CD4-positive, alpha-beta memory T cell (primary cell): ENCODE measurements at regions not wholly inside any gene's neighbourhood (a gene's known extent, or its start where the extent isn't known, plus 50 kb on each side); places are given as distances from the start of the nearest gene placed in this dataset.
"Not testable (repeated sequence)": the region's sequence is repeated elsewhere in the genome, so short reads cannot be mapped to it uniquely, and the experiment has no call there.

ENCODE experiments used
- CTCF ChIA-PET: fragments of 350-600 bp; sonication (Branson Sonifier 250); formaldehyde crosslinking; loops from one replicate; lab custom pipeline; 2021; ENCODE audit warnings: inconsistent platforms; ENCODE audit not compliant: partially characterized antibody; lab: Charles Lee
- POLR2A ChIA-PET: fragments of 350-600 bp; sonication (Branson Sonifier 250); formaldehyde crosslinking; loops from one replicate; lab custom pipeline; 2021; ENCODE audit not compliant: partially characterized antibody; lab: Charles Lee
- DNase-seq, 5 donors: peaks; one replicate each; pipeline versions ENCODE4 v3.0.0 to v3.0.0-alpha.2; 2020 to 2022; ENCODE audit warnings: mixed read lengths in 1 of 5
- H3K27ac ChIP-seq: one replicate; pipeline ENCODE4 v1.7.0; 2013; ENCODE audit warnings: low read depth, low read length
- H3K27me3 ChIP-seq: 2 replicates; pipeline ENCODE4 v1.7.0; 2013; ENCODE audit warnings: mild to moderate bottlenecking, low read length, moderate library complexity; ENCODE audit not compliant: insufficient read depth
- H3K36me3 ChIP-seq: 2 replicates; pipeline ENCODE4 v1.7.0; 2013; ENCODE audit warnings: mild to moderate bottlenecking, low read length, moderate library complexity; ENCODE audit not compliant: insufficient read depth
- H3K4me1 ChIP-seq: 2 replicates; pipeline ENCODE4 v1.7.0; 2013; ENCODE audit warnings: mild to moderate bottlenecking, low read length, moderate library complexity; ENCODE audit not compliant: insufficient read depth
- H3K4me3 ChIP-seq, 2 donors: one replicate each; pipeline ENCODE4 v1.7.0; 2013; ENCODE audit warnings: low read length in 2 of 2, mild to moderate bottlenecking in 1 of 2
- H3K9me3 ChIP-seq, 2 donors: one replicate each; pipeline ENCODE4 v1.7.0; 2013; ENCODE audit warnings: low read length in 2 of 2, control low read depth in 1 of 2; ENCODE audit not compliant: control insufficient read depth in 1 of 2
- H3K27ac Mint-ChIP-seq, 7 donors: one replicate each; pipeline ENCODE4 v1.8.0; 2020 to 2021; ENCODE audit warnings: mixed read lengths in 7 of 7, mild to moderate bottlenecking in 6 of 7, inconsistent platforms in 3 of 7, moderate library complexity in 3 of 7
- H3K27me3 Mint-ChIP-seq, 2 donors: one replicate each; pipeline ENCODE4 v1.8.0; 2020 to 2021; ENCODE audit warnings: mixed read lengths in 2 of 2
- H3K36me3 Mint-ChIP-seq, 2 donors: one replicate each; pipeline ENCODE4 v1.8.0; 2020 to 2021; ENCODE audit warnings: mixed read lengths in 2 of 2, inconsistent platforms in 1 of 2, mild to moderate bottlenecking in 1 of 2
- H3K4me1 Mint-ChIP-seq, 4 donors: one replicate each; pipeline ENCODE4 v1.8.0; 2020 to 2021; ENCODE audit warnings: mixed read lengths in 4 of 4, mild to moderate bottlenecking in 1 of 4
- H3K4me3 Mint-ChIP-seq, 8 donors: one replicate each; pipeline ENCODE4 v1.8.0; 2020 to 2021; ENCODE audit warnings: mixed read lengths in 8 of 8, mild to moderate bottlenecking in 7 of 8, moderate library complexity in 6 of 8, inconsistent platforms in 3 of 8
- H3K9me3 Mint-ChIP-seq, 8 donors: one replicate each; pipeline ENCODE4 v1.8.0; 2020 to 2021; ENCODE audit warnings: mixed read lengths in 8 of 8, mild to moderate bottlenecking in 5 of 8, inconsistent platforms in 3 of 8, moderate library complexity in 1 of 8
- intact Hi-C: fragments of 100-400 bp; cut with micrococcal nuclease; formaldehyde crosslinking; loops from one replicate; pipeline ENCODE4 v1.15.1; 2023

- DNase-seq = no peak
- ChIA-PET POLR2A (no interaction called here), CTCF (no interaction called here)
- no peak overlapping the region for H3K4me3 Mint-ChIP-seq
- intact Hi-C loops = no loop called here
- H3K4me3 ChIP-seq = no peak overlapping the region
- no peaks in the 10 kb centered on the region for H3K27me3 Mint-ChIP-seq
- H3K4me1 ChIP-seq = no peaks in the 10 kb centered on the region
- H3K36me3 Mint-ChIP-seq = no peaks in the 10 kb centered on the region
- peaks cover 3 to 27% (median 10%) of the 10 kb centered on the region in 8 donors for H3K9me3 Mint-ChIP-seq
- no peaks in the 10 kb centered on the region for H3K27me3 ChIP-seq
- H3K27ac ChIP-seq = no peak overlapping the region
- no peaks in the 10 kb centered on the region for H3K36me3 ChIP-seq
- H3K9me3 ChIP-seq = no peaks in the 10 kb centered on the region
- no peak overlapping the region for H3K27ac Mint-ChIP-seq
- H3K4me1 Mint-ChIP-seq = no peaks in the 10 kb centered on the region
Measured at GRCh38 chr2:57693965-57694364, 352.6 kb upstream of the VRK2 start.

GRCh38 chr2:57696016-57696415 is 350.6 kb upstream of the VRK2 start:
- intact Hi-C loops = no loop called here
- no peak overlapping the region for H3K4me3 Mint-ChIP-seq
- no peak overlapping the region for H3K27ac Mint-ChIP-seq
- DNase-seq = no peak
- ChIA-PET CTCF (no interaction called here), POLR2A (no interaction called here)
- Histone ChIP-seq H3K4me1 (no peaks in the 10 kb centered on the region), H3K27ac (no peak overlapping the region), H3K36me3 (no peaks in the 10 kb centered on the region), H3K27me3 (no peaks in the 10 kb centered on the region), H3K4me3 (no peak overlapping the region), H3K9me3 (no peaks in the 10 kb centered on the region)
- peaks cover 0 to 11% (median 3%) of the 10 kb centered on the region in 8 donors for H3K9me3 Mint-ChIP-seq
- H3K36me3 Mint-ChIP-seq = no peaks in the 10 kb centered on the region
- no peaks in the 10 kb centered on the region for H3K27me3 Mint-ChIP-seq
- no peaks in the 10 kb centered on the region for H3K4me1 Mint-ChIP-seq

- Histone ChIP-seq H3K4me3 (no peak overlapping the region), H3K4me1 (no peaks in the 10 kb centered on the region), H3K9me3 (no peaks in the 10 kb centered on the region), H3K36me3 (no peaks in the 10 kb centered on the region), H3K27ac (no peak overlapping the region), H3K27me3 (no peaks in the 10 kb centered on the region)
- no peaks in the 10 kb centered on the region for H3K4me1 Mint-ChIP-seq
- H3K27me3 Mint-ChIP-seq = no peaks in the 10 kb centered on the region
- no peak for DNase-seq
- POLR2A ChIA-PET = no interaction called here
- no peaks in the 10 kb centered on the region for H3K36me3 Mint-ChIP-seq
- H3K9me3 Mint-ChIP-seq = peaks cover 0 to 1% (median 0%) of the 10 kb centered on the region in 8 donors
- no peak overlapping the region for H3K27ac Mint-ChIP-seq
- intact Hi-C loops = no loop called here
- CTCF ChIA-PET = interaction anchor here (1.4 kb wide), 1 partner anchor 22 kb away, joined by 3 read pairs; no protein-coding TSS in a partner anchor
- no peak overlapping the region for H3K4me3 Mint-ChIP-seq
Measured at GRCh38 chr2:57698392-57698791, 348.2 kb upstream of the VRK2 start.

- CTCF ChIA-PET = no interaction called here
- Mint-ChIP-seq H3K4me1 (no peaks in the 10 kb centered on the region), H3K9me3 (peaks cover 0 to 1% (median 0%) of the 10 kb centered on the region in 8 donors), H3K4me3 (no peak overlapping the region), H3K36me3 (no peaks in the 10 kb centered on the region), H3K27ac (no peak overlapping the region), H3K27me3 (no peaks in the 10 kb centered on the region)
- Histone ChIP-seq H3K27ac (no peak overlapping the region), H3K4me1 (no peaks in the 10 kb centered on the region), H3K36me3 (no peaks in the 10 kb centered on the region), H3K9me3 (no peaks in the 10 kb centered on the region), H3K27me3 (no peaks in the 10 kb centered on the region), H3K4me3 (no peak overlapping the region)
- intact Hi-C loops = no loop called here
- DNase-seq = no peak
- POLR2A ChIA-PET = no interaction called here
Measured at GRCh38 chr2:57698935-57699449, 347.6 kb upstream of the VRK2 start.

GRCh38 chr2:57701391-57701791 is 345.2 kb upstream of the VRK2 start:
- ChIA-PET POLR2A (no interaction called here), CTCF (no interaction called here)
- DNase-seq = no peak
- Histone ChIP-seq H3K4me1 (no peaks in the 10 kb centered on the region), H3K9me3 (no peaks in the 10 kb centered on the region), H3K27me3 (no peaks in the 10 kb centered on the region), H3K36me3 (no peaks in the 10 kb centered on the region), H3K4me3 (no peak overlapping the region), H3K27ac (no peak overlapping the region)
- Mint-ChIP-seq H3K27me3 (no peaks in the 10 kb centered on the region), H3K4me3 (no peak overlapping the region), H3K27ac (no peak overlapping the region), H3K4me1 (no peaks in the 10 kb centered on the region), H3K9me3 (peaks cover 0 to 1% (median 0%) of the 10 kb centered on the region in 8 donors), H3K36me3 (no peaks in the 10 kb centered on the region)
- intact Hi-C loops = no loop called here

- no peak for DNase-seq
- no peaks in the 10 kb centered on the region for H3K9me3 Mint-ChIP-seq
- no peaks in the 10 kb centered on the region for H3K36me3 Mint-ChIP-seq
- no peaks in the 10 kb centered on the region for H3K27me3 ChIP-seq
- H3K4me3 Mint-ChIP-seq = no peak overlapping the region
- H3K27ac ChIP-seq = no peak overlapping the region
- intact Hi-C loops = no loop called here
- CTCF ChIA-PET = no interaction called here
- no peaks in the 10 kb centered on the region for H3K9me3 ChIP-seq
- no peak overlapping the region for H3K4me3 ChIP-seq
- no peaks in the 10 kb centered on the region for H3K36me3 ChIP-seq
- POLR2A ChIA-PET = no interaction called here
- H3K4me1 ChIP-seq = no peaks in the 10 kb centered on the region
- no peak overlapping the region for H3K27ac Mint-ChIP-seq
- H3K27me3 Mint-ChIP-seq = no peaks in the 10 kb centered on the region
- H3K4me1 Mint-ChIP-seq = no peaks in the 10 kb centered on the region
Measured at GRCh38 chr2:57703407-57703806, 343.2 kb upstream of the VRK2 start.

GRCh38 chr2:57707794-57708193 is 338.8 kb upstream of the VRK2 start:
- POLR2A ChIA-PET = not testable (repeated sequence)

GRCh38 chr2:57711991-57712390 is 334.6 kb upstream of the VRK2 start:
- no peak overlapping the region for H3K4me3 Mint-ChIP-seq
- intact Hi-C loops = no loop called here

More at GRCh38 chr2:57707794-57708193, 338.8 kb upstream of the VRK2 start:
- H3K9me3 Mint-ChIP-seq, H3K4me1 Mint-ChIP-seq, H3K27ac ChIP-seq, H3K4me3 Mint-ChIP-seq, H3K9me3 ChIP-seq, H3K4me3 ChIP-seq, H3K36me3 Mint-ChIP-seq, intact Hi-C loops, H3K36me3 ChIP-seq, H3K27me3 Mint-ChIP-seq, H3K4me1 ChIP-seq, H3K27me3 ChIP-seq, DNase-seq, H3K27ac Mint-ChIP-seq, CTCF ChIA-PET: not testable (repeated sequence)

More at GRCh38 chr2:57711991-57712390, 334.6 kb upstream of the VRK2 start:
- no peak for DNase-seq
- no peaks in the 10 kb centered on the region for H3K27me3 Mint-ChIP-seq
- no peaks in the 10 kb centered on the region for H3K9me3 ChIP-seq
- H3K4me1 Mint-ChIP-seq = no peaks in the 10 kb centered on the region
- no peaks in the 10 kb centered on the region for H3K27me3 ChIP-seq
- no peak overlapping the region for H3K4me3 ChIP-seq
- H3K27ac ChIP-seq = no peak overlapping the region
- H3K27ac Mint-ChIP-seq = no peak overlapping the region
- H3K36me3 Mint-ChIP-seq = no peaks in the 10 kb centered on the region
- no peaks in the 10 kb centered on the region for H3K4me1 ChIP-seq
- H3K36me3 ChIP-seq = no peaks in the 10 kb centered on the region
- POLR2A ChIA-PET = no interaction called here
- CTCF ChIA-PET = interaction anchor here (0.8 kb wide), 1 partner anchor 12 kb away, joined by 3 read pairs; no protein-coding TSS in a partner anchor
- no peaks in the 10 kb centered on the region for H3K9me3 Mint-ChIP-seq
